ENCODE measurements at regions not wholly inside any gene's neighbourhood (a gene's known extent, or its start where the extent isn't known, plus 50 kb on each side); places are given as distances from the start of the nearest gene placed in this dataset.

- TF ChIP-seq CTCF (IDR thresholded peaks at IDR 0.05 in 2 of 3, conservative IDR thresholded peaks at IDR 0.05 in 1 of 3; ENCODE audit: insufficient read depth in 2 of 3, low read depth in 1 of 3, low read length in 3 of 3): no peak
- no peak for TF ChIP-seq MTA3 (IDR thresholded peaks at IDR 0.05; ENCODE audit: borderline replicate concordance)
- TF ChIP-seq FOSL1 (tag; conservative IDR thresholded peaks at IDR 0.05): no peak
- TF ChIP-seq ZBTB33 (CRISPR knock-in tag; IDR thresholded peaks at IDR 0.05): no peak
- TF ChIP-seq POLR2AphosphoS5 (IDR thresholded peaks at IDR 0.05; ENCODE audit: control insufficient read depth, insufficient read depth, low read depth, low read length): no peak
- no peak for TF ChIP-seq ADNP (tag; IDR thresholded peaks at IDR 0.05)
- TF ChIP-seq ETS1 (conservative IDR thresholded peaks at IDR 0.05; ENCODE audit: control insufficient read depth, low read depth, low read length): no peak
These were observed 390.8 kb downstream of the FOXO1 start for GRCh38 chr13:40275636-40276035.
